HG03280 (cell line): ENCODE measurements at regions not wholly inside any gene's neighbourhood (a gene's known extent, or its start where the extent isn't known, plus 50 kb on each side); places are given as distances from the start of the nearest gene placed in this dataset.

Experiments
- ATAC-seq: cut with Tn5 transposase; IDR thresholded peaks from one replicate; pipeline ENCODE4 v1.9.1; 2021; ENCODE audit warnings: mild to moderate bottlenecking, moderate library complexity; ENCODE audit not compliant: unreplicated experiment

DNA sequence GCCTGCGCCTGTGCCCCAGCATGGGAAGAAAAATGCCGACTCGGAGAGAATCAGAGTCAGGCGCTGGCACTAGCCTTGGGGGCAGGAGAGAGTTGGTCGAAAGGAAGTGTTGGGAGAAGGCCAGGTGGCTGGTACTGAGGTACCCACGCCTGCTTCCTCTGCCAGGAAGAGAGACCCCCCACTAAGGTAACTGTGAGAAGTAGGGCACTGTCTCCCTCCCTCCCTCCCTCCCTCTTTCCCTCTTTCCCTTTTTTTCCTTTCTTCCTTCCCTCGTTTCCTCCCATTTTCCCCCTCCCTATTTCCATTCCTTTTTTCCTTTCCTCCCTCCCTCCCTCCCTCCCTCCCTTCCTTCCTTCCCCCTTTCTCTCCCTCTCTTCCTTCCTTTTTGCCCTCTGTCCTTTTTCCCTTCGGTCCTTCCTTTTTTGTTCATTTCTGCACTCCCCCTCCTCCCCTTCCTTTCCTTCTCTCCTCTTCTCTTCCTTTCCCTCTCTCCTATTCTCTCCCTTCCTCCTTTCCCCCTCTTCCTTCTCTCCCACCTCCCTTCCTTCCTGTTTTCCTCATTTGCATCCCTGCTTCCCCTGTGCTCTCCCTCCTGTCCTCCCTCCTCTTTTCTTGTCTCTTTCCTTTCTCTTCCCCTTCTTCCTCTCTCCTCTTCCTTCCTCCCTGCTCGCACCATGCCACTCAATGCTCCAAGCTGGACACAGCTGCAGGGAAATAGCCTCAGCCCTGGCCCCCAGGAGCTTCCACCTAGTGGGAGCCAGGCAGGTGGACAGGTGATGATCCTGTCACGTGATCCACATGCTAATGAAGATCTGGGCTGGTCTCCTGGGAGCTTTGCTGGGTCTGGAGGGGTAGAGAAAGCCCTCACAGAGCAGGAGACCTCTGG lies 148.0 kb downstream of the DHX35 start:
- no peak for ATAC-seq

DNA sequence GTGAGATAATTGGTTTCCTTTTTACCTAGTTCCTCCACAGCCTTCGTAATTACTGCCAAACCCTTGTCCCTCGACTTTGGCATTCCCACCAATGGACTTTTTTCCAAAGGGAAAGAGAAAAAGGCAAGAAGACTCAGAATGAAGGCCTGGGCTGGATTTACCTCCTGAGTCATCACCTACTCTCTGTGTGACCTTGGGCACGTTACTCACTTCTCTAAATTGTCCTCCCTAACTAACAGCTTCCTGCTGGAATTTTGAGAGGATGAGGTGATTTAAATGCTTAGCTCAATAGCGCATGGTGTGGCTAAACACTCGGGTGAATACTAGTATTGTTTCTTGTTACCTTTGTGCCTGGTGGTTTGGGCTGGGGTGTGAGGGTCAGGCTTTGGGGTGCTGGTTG lies 146.6 kb downstream of the DHX35 start:
- no peak for ATAC-seq

GRCh38 chr20:39107741-39108140 lies 145.6 kb downstream of the DHX35 start:
- ATAC-seq, result no peak

- ATAC-seq, result no peak
These were observed 144.6 kb downstream of the DHX35 start for GRCh38 chr20:39106791-39107190.

GRCh38 chr20:39105551-39105950 lies 143.4 kb downstream of the DHX35 start:
- ATAC-seq, result no peak

GRCh38 chr20:39103732-39104131 lies 141.6 kb downstream of the DHX35 start:
- no peak for ATAC-seq

DNA sequence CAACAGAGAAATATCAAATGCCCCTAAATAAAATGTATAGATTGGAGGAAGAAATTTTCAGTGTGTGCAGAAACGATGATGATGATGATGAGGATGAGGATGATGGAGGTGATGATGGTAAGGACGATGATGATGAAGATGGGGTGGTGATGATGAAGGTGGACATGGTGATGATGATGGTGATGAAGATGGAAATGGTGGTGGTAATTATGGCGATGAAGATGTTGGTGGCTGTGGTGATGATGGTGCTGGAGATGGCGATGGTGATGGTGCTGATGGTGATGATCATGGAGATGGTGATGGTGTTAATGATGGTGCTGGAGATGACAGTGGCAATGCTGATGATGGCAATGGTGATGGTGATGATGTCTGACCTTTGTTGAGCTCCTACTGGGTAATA lies 141.2 kb downstream of the DHX35 start:
- ATAC-seq, result no peak

- no peak for ATAC-seq
These were observed 139.8 kb downstream of the DHX35 start for GRCh38 chr20:39101895-39102294.

GRCh38 chr20:39100691-39101090 lies 138.5 kb downstream of the DHX35 start:
- ATAC-seq, result no peak

DNA sequence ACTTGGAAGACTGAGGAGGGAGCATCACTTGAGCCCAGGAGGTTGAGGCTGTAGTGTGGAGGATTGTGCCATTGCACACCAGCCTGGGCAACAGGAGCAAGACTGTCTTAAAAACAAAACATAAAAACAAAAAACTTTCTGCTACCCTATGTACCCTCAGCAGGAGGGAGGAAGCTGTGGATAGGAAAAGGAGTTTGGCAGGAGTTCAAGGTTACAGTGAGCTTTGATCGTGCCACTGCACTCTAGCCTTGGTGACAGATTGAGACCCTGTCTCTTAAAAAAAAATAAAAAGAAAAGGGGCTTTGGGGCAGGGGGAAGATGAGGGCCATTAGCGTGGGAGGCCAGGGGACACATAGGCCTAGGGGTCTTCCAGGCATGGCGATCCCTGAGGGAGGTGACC lies 135.7 kb downstream of the DHX35 start:
- ATAC-seq, result no peak

- ATAC-seq, result no peak
These were observed 133.7 kb downstream of the DHX35 start for GRCh38 chr20:39095870-39096269.

GRCh38 chr20:39094391-39094790 lies 132.2 kb downstream of the DHX35 start:
- no peak for ATAC-seq

GRCh38 chr20:39092733-39093410 lies 130.7 kb downstream of the DHX35 start:
- no peak for ATAC-seq

DNA sequence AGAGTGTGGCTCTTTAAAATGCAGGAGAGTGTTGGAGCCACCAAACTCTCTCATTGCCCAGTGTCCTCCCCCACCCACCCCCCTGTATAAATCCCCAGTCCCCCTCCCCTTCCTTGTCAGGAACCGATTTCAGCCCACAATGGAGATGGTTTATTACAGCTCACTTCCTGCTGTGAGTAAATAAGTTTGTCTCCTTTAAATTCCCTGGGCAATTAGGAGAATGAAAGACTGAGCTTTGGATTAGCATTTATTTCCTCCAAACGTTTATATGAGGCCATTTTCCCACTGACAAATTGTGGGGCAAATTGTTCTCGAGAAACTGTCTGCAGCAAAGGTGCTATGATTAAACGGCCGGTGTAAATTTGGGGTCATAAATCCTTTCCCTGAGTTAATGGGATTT lies 128.8 kb downstream of the DHX35 start:
- ATAC-seq, result no peak

DNA sequence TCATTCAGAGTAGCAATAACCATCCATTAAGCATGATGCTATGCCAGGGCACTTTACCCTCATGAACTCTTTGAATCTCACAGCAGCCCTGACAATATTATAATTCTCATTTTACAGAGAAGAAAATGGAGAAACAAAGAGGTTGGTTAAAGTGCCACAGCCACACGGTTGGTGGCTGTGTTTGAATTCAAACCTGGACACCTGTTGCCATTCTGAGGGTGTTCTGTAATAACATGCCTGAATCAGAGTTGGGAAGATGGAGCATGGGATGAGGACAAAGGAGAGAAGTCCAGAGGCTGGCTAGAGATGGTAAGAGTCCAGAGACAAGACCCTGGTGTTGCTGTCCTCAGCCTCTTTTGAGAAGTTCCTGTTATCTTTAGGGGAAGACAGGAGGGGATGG lies 127.7 kb downstream of the DHX35 start:
- no peak for ATAC-seq
